WTC11 (cell line): ENCODE measurements at regions not wholly inside any gene's neighbourhood (a gene's known extent, or its start where the extent isn't known, plus 50 kb on each side); places are given as distances from the start of the nearest gene placed in this dataset.
"Not testable (repeated sequence)": the region's sequence is repeated elsewhere in the genome, so short reads cannot be mapped to it uniquely, and the experiment has no call there.

Experiments
- ATF1 ChIP-seq: sonication (generic); formaldehyde crosslinking; IDR thresholded peaks from 2 replicates; pipeline ENCODE4 v1.8.1; 2023; ENCODE audit warnings: mild to moderate bottlenecking, moderate library complexity, missing genetic modification reagents
- ELF4 ChIP-seq: sonication (generic); formaldehyde crosslinking; IDR thresholded peaks from 2 replicates; pipeline ENCODE4 v1.8.1; 2022; ENCODE audit warnings: low read depth, mild to moderate bottlenecking, moderate library complexity, missing genetic modification reagents
- FOXJ3 ChIP-seq: sonication (generic); formaldehyde crosslinking; IDR thresholded peaks from 2 replicates; pipeline ENCODE4 v1.9.0; 2021; ENCODE audit warnings: missing genetic modification reagents, mild to moderate bottlenecking, borderline replicate concordance
- TEAD4 ChIP-seq: sonication (generic); formaldehyde crosslinking; IDR thresholded peaks from 2 replicates; pipeline ENCODE4 v1.8.0; 2022; ENCODE audit warnings: mild to moderate bottlenecking, missing genetic modification reagents
- TF ChIP-seq, protein P1 (sequence below): fragments of 200-600 bp; IDR thresholded peaks from 2 replicates; pipeline ENCODE4 v1.8.0; 2022; ENCODE audit warnings: antibody characterized with exemption
- TF ChIP-seq, protein P2 (sequence below): sonication (generic); formaldehyde crosslinking; conservative IDR thresholded peaks from 2 replicates; pipeline ENCODE4 v1.8.1; 2022; ENCODE audit warnings: mild to moderate bottlenecking, missing genetic modification reagents

DNA sequence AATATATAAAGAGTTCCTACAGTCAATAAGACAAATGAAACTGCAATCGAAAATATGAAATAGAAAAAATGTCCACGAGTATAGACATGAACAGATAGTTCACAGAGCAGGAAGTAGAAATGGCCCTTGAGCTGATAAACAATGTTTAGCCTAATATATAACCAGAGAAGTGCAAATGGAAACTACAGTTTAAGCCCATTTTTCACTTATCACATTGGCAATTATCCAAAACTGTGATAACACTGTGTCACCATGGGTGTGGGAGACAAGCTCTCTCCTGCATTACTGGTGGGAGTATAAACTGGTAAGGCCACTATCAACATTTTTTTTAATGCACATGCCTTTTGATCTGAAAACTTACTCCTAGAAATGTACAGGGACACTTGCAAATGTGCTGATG lies 112.4 kb downstream of the TNFRSF13B start:
- TF ChIP-seq, protein P1, sequence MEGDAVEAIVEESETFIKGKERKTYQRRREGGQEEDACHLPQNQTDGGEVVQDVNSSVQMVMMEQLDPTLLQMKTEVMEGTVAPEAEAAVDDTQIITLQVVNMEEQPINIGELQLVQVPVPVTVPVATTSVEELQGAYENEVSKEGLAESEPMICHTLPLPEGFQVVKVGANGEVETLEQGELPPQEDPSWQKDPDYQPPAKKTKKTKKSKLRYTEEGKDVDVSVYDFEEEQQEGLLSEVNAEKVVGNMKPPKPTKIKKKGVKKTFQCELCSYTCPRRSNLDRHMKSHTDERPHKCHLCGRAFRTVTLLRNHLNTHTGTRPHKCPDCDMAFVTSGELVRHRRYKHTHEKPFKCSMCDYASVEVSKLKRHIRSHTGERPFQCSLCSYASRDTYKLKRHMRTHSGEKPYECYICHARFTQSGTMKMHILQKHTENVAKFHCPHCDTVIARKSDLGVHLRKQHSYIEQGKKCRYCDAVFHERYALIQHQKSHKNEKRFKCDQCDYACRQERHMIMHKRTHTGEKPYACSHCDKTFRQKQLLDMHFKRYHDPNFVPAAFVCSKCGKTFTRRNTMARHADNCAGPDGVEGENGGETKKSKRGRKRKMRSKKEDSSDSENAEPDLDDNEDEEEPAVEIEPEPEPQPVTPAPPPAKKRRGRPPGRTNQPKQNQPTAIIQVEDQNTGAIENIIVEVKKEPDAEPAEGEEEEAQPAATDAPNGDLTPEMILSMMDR: not testable (repeated sequence)
- TF ChIP-seq, protein P2, sequence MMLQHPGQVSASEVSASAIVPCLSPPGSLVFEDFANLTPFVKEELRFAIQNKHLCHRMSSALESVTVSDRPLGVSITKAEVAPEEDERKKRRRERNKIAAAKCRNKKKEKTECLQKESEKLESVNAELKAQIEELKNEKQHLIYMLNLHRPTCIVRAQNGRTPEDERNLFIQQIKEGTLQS (CRISPR knock-in tag): not testable (repeated sequence)
- TF ChIP-seq TEAD4 (CRISPR knock-in tag); FOXJ3 (CRISPR knock-in tag); ELF4; ATF1 (CRISPR knock-in tag): not testable (repeated sequence)
